A549 (cell line): ENCODE measurements at regions not wholly inside any gene's neighbourhood (a gene's known extent, or its start where the extent isn't known, plus 50 kb on each side); places are given as distances from the start of the nearest gene placed in this dataset.

ENCODE experiments used
- ATAC-seq, 2 experiments: fragments of 200-7000 bp in 1 of 2; fragments of >200 bp in 1 of 2; cut with Nextera tagmentation in 1 of 2; cut with Tn5 transposase in 1 of 2; 3 replicates each; pipeline versions ENCODE4 v1.8.0 to v1.9.1; 2018 to 2020; ENCODE audit warnings: mild to moderate bottlenecking in 1 of 2, moderate library complexity in 1 of 2
- CTCF ChIA-PET: fragments of 300-600 bp; sonication (Branson Sonifier 250); formaldehyde crosslinking; extraction: SDS; loops from one replicate; lab custom pipeline; 2021; ENCODE audit warnings: antibody characterized with exemption, inconsistent platforms; lab: Yijun Ruan, JAX
- POLR2A ChIA-PET: fragments of 350-600 bp; formaldehyde crosslinking; extraction: SDS; loops from one replicate; lab custom pipeline; 2021; ENCODE audit warnings: antibody characterized with exemption, inconsistent platforms; lab: Yijun Ruan, JAX
- DNase-seq, 2 experiments: peaks; one replicate each; pipeline versions ENCODE4 v3.0.0 to v3.0.0-alpha.2; 2011 to 2016; ENCODE audit warnings: low read depth in 1 of 2, low spot score in 1 of 2
- FAIRE-seq: peaks from 2 replicates; lab custom pipeline; 2011; peaks lifted over from hg19 to GRCh38; lab: Jason Lieb, UNC
- H3K27ac ChIP-seq, 2 experiments: fragments of >200 bp; sonication (Bioruptor Twin); formaldehyde crosslinking; 3 replicates each; pipeline ENCODE4 v1.5.1; 2016 to 2017
- H3K4me1 ChIP-seq: fragments of >200 bp; sonication (Bioruptor Twin); formaldehyde crosslinking; 3 replicates; pipeline ENCODE4 v1.6.1; 2016
- H3K4me2 ChIP-seq: fragments of >200 bp; sonication (Bioruptor Twin); formaldehyde crosslinking; 3 replicates; pipeline ENCODE4 v1.6.1; 2016
- H3K4me3 ChIP-seq: fragments of >200 bp; sonication (Bioruptor Twin); formaldehyde crosslinking; 3 replicates; pipeline ENCODE4 v1.5.1; 2016
- H3K9me3 ChIP-seq: fragments of >200 bp; sonication (Bioruptor Twin); formaldehyde crosslinking; 3 replicates; pipeline ENCODE4 v1.6.1; 2016
- BHLHE40 ChIP-seq: IDR thresholded peaks from 2 replicates; pipeline ENCODE4 v1.6.1; 2012; ENCODE audit warnings: low read depth, low read length, inconsistent platforms
- CBX2 ChIP-seq: fragments of 200-600 bp; sonication (generic); IDR thresholded peaks from 2 replicates; pipeline ENCODE4 v1.6.1; 2016; ENCODE audit warnings: low read depth, mild to moderate bottlenecking, borderline replicate concordance
- CBX8 ChIP-seq: fragments of 200-600 bp; sonication (generic); IDR thresholded peaks from 2 replicates; pipeline ENCODE4 v1.6.1; 2016
- CEBPB ChIP-seq, 2 experiments: fragments of >200 bp in 1 of 2; sonication (Bioruptor Twin) in 1 of 2; formaldehyde crosslinking in 1 of 2; IDR thresholded peaks; 2 replicates each; pipeline ENCODE4 v1.6.1; 2012 to 2016
- CHD2 ChIP-seq: fragments of 150-350 bp; IDR thresholded peaks from 2 replicates; pipeline ENCODE4 v1.6.1; 2014; ENCODE audit warnings: low read length; ENCODE audit not compliant: partially characterized antibody
- CHD4 ChIP-seq: fragments of 200-600 bp; sonication (generic); IDR thresholded peaks from 2 replicates; pipeline ENCODE4 v1.6.1; 2016; ENCODE audit warnings: antibody characterized with exemption, mild to moderate bottlenecking, borderline replicate concordance
- EHF ChIP-seq: fragments of 250-450 bp; sonication (Bioruptor Pico); IDR thresholded peaks from 2 replicates; pipeline ENCODE4 v1.5.0; 2020; ENCODE audit warnings: mild to moderate bottlenecking
- EHMT2 ChIP-seq: fragments of 200-600 bp; sonication (generic); IDR thresholded peaks from 2 replicates; pipeline ENCODE4 v1.6.1; 2016; ENCODE audit warnings: antibody characterized with exemption, low read depth, mild to moderate bottlenecking, moderate library complexity
- EP300 ChIP-seq, 2 experiments: fragments of >200 bp; sonication (Bioruptor Twin); formaldehyde crosslinking; IDR thresholded peaks; 2 replicates in 1 of 2; 3 replicates in 1 of 2; pipeline ENCODE4 v1.6.1; 2016 to 2017
- ESRRA ChIP-seq: fragments of 150-350 bp; IDR thresholded peaks from 2 replicates; pipeline ENCODE4 v1.6.1; 2014; ENCODE audit warnings: mild to moderate bottlenecking, low read length, borderline replicate concordance
- FOXS1 ChIP-seq: fragments of 250-450 bp; sonication (Bioruptor Pico); IDR thresholded peaks from 2 replicates; pipeline ENCODE4 v1.5.0; 2020; ENCODE audit warnings: mild to moderate bottlenecking, moderate library complexity
- HEYL ChIP-seq: fragments of 250-450 bp; sonication (Bioruptor Pico); IDR thresholded peaks from 2 replicates; pipeline ENCODE4 v1.8.0; 2021; ENCODE audit warnings: mild to moderate bottlenecking, moderate library complexity
- JUNB ChIP-seq: fragments of >200 bp; sonication (Bioruptor Twin); formaldehyde crosslinking; IDR thresholded peaks from 2 replicates; pipeline ENCODE4 v1.6.1; 2016
- KDM1A ChIP-seq: fragments of 200-600 bp; sonication (generic); IDR thresholded peaks from 2 replicates; pipeline ENCODE4 v1.6.1; 2016; ENCODE audit warnings: low read depth, mild to moderate bottlenecking
- MYC ChIP-seq: IDR thresholded peaks from 2 replicates; pipeline ENCODE4 v1.6.1; 2012; ENCODE audit warnings: mild to moderate bottlenecking, inconsistent platforms, low read length, improper control_type of control experiment, borderline replicate concordance
- NFE2L2 ChIP-seq: fragments of 150-350 bp; conservative IDR thresholded peaks from 2 replicates; pipeline ENCODE4 v1.6.1; 2014; ENCODE audit warnings: low read length
- PHF8 ChIP-seq: fragments of 200-600 bp; sonication (generic); IDR thresholded peaks from 2 replicates; pipeline ENCODE4 v1.6.1; 2016; ENCODE audit warnings: low read depth, mild to moderate bottlenecking, antibody characterized with exemption, moderate library complexity, borderline replicate concordance
- RARB ChIP-seq: fragments of 250-450 bp; sonication (Bioruptor Pico); IDR thresholded peaks from 2 replicates; pipeline ENCODE4 v1.8.0; 2021; ENCODE audit warnings: mild to moderate bottlenecking, moderate library complexity
- RNF2 ChIP-seq: fragments of 200-600 bp; sonication (generic); IDR thresholded peaks from 2 replicates; pipeline ENCODE4 v1.6.1; 2016; ENCODE audit warnings: low read depth, mild to moderate bottlenecking, antibody characterized with exemption, moderate library complexity, borderline replicate concordance
- SMC3 ChIP-seq: fragments of >200 bp; sonication (Bioruptor Twin); formaldehyde crosslinking; IDR thresholded peaks from 3 replicates; pipeline ENCODE4 v1.6.1; 2018; ENCODE audit warnings: inconsistent platforms
- ZC3H11A ChIP-seq: fragments of 450-650 bp; IDR thresholded peaks from 2 replicates; pipeline ENCODE4 v1.6.1; 2014; ENCODE audit warnings: antibody characterized with exemption, mild to moderate bottlenecking
- ZFP36 ChIP-seq: fragments of 450-650 bp; IDR thresholded peaks from 2 replicates; pipeline ENCODE4 v1.6.1; 2014; ENCODE audit warnings: borderline replicate concordance; ENCODE audit not compliant: partially characterized antibody
- WGBS: methylation state at CpG from one replicate; pipeline ENCODE4 v1.1.6; 2017; ENCODE audit errors: missing lambda C conversion rate; 5-methylcytosine and 5-hydroxymethylcytosine counted together
- TF ChIP-seq, protein P1 (sequence below): fragments of 150-350 bp; IDR thresholded peaks from 2 replicates; pipeline ENCODE4 v1.6.1; 2014; ENCODE audit warnings: low read depth, mild to moderate bottlenecking, low read length
- TF ChIP-seq, protein P2 (sequence below): fragments of >200 bp; sonication (Bioruptor Twin); formaldehyde crosslinking; IDR thresholded peaks from 2 replicates; pipeline ENCODE4 v1.6.1; 2016
- TF ChIP-seq, protein P3 (sequence below): IDR thresholded peaks from 2 replicates; pipeline ENCODE4 v1.6.1; 2012
- TF ChIP-seq, protein P4 (sequence below): fragments of 450-650 bp; IDR thresholded peaks from 2 replicates; pipeline ENCODE4 v1.6.1; 2014; ENCODE audit warnings: antibody characterized with exemption
- TF ChIP-seq, protein P5 (sequence below): IDR thresholded peaks from 2 replicates; pipeline ENCODE4 v1.6.1; 2012; ENCODE audit warnings: low read depth, borderline replicate concordance
- TF ChIP-seq, protein P6 (sequence below): fragments of >200 bp; sonication (Bioruptor Twin); formaldehyde crosslinking; IDR thresholded peaks from 3 replicates; pipeline ENCODE4 v1.6.1; 2016
- TF ChIP-seq, protein P7 (sequence below): fragments of 200-600 bp; sonication (generic); IDR thresholded peaks from 2 replicates; pipeline ENCODE4 v1.6.1; 2016; ENCODE audit warnings: antibody characterized with exemption, mild to moderate bottlenecking, moderate library complexity

DNA sequence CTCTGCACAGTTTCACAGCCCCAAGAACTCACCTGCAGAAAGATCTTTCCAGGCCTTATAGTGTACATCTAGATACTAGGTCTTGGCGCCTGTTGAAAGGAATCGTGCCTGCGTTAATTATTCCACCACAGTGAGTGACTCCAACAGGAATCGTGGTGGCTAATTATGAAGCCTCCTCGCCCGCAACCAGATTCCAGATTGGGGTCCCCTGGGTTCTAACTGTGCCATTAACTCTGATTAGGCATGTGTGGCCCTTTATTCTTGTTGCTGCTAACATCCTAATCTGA lies 295.3 kb upstream of the MAF start:
- peaks cover 14% of the 10 kb centered on the region; the same call in 2 of the 3 replicates for H3K4me1 ChIP-seq
- ChIA-PET CTCF (interaction anchor here (1.3 kb wide), 1 partner anchor 8 kb away, joined by 3 read pairs; no protein-coding TSS in a partner anchor), POLR2A (no interaction called here)
- H3K4me3 ChIP-seq = no peak overlapping the region
- ATAC-seq (no peak), DNase-seq (no peak)
- TF ChIP-seq NFE2L2 (no peak), BHLHE40 (no peak), JUNB (no peak), CHD2 (no peak), FOXS1 (CRISPR knock-in tag) (no peak), EP300 (IDR thresholded peaks at IDR 0.05) (no peak), CHD4 (no peak), ZC3H11A (no peak), EHMT2 (no peak), ZFP36 (no peak), KDM1A (no peak), SMC3 (no peak), CBX2 (no peak), EHF (no peak), CBX8 (no peak), PHF8 (no peak)
- TF ChIP-seq, protein P1, sequence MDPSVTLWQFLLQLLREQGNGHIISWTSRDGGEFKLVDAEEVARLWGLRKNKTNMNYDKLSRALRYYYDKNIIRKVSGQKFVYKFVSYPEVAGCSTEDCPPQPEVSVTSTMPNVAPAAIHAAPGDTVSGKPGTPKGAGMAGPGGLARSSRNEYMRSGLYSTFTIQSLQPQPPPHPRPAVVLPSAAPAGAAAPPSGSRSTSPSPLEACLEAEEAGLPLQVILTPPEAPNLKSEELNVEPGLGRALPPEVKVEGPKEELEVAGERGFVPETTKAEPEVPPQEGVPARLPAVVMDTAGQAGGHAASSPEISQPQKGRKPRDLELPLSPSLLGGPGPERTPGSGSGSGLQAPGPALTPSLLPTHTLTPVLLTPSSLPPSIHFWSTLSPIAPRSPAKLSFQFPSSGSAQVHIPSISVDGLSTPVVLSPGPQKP = no peak
- TF ChIP-seq, protein P2, sequence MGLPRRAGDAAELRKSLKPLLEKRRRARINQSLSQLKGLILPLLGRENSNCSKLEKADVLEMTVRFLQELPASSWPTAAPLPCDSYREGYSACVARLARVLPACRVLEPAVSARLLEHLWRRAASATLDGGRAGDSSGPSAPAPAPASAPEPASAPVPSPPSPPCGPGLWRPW = no peak
- TF ChIP-seq, protein P3, sequence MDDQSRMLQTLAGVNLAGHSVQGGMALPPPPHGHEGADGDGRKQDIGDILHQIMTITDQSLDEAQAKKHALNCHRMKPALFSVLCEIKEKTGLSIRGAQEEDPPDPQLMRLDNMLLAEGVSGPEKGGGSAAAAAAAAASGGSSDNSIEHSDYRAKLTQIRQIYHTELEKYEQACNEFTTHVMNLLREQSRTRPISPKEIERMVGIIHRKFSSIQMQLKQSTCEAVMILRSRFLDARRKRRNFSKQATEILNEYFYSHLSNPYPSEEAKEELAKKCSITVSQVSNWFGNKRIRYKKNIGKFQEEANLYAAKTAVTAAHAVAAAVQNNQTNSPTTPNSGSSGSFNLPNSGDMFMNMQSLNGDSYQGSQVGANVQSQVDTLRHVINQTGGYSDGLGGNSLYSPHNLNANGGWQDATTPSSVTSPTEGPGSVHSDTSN = no peak
- TF ChIP-seq, protein P4, sequence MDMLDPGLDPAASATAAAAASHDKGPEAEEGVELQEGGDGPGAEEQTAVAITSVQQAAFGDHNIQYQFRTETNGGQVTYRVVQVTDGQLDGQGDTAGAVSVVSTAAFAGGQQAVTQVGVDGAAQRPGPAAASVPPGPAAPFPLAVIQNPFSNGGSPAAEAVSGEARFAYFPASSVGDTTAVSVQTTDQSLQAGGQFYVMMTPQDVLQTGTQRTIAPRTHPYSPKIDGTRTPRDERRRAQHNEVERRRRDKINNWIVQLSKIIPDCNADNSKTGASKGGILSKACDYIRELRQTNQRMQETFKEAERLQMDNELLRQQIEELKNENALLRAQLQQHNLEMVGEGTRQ = no peak
- TF ChIP-seq, all 56 proteins: peak for 0
- no peak for FAIRE-seq
- Histone ChIP-seq H3K4me2 (no peak overlapping the region), H3K27ac (no peak overlapping the region), H3K9me3 (no peaks in the 10 kb centered on the region)
- WGBS = 94% methylated on average over 6 of the region's 6 CpGs

DNA sequence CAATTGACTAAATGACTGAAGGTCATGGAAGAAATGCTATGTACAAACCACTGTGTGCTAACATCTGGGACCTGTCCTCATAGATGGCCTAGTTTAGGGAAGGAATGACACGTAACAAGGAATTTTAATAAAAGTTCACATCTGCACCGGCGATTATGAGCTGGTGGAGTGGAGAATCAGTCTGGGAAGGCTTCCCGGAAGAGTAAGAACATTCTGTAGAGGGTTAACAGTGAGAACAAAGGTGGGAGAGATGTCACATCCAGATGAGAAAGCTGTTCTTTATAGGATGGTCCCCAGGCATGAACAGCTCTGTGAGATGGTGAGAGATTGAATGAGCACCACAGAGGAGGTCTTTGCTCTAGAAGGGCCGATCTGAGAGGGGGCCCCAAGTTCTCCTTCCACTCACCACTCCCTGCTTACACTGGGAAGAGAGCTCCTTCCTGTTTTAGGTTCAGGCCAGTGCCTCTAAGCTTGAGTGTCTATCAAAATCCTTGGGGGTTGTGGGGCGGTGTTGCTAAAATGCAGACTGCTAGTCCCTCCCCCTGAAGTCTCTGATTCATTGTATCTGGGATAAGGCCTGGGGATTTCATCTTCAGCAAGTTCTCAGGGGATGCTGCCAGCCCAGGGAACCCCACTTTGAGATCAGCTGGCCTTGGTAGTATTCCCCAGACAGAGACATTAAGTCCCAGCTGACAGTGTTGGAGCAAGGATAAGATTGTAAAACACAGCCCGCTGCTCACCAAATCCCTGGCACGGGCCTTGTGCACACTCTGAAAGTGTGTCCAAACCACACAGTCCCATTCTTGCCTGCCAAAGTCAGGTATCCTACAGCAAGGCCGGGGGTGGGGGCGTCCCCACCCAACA lies 294.7 kb upstream of the MAF start:
- CTCF ChIA-PET = interaction anchor here (1.3 kb wide), 1 partner anchor 8 kb away, joined by 3 read pairs; no protein-coding TSS in a partner anchor
- FAIRE-seq (no peak), ATAC-seq (no peak), DNase-seq (no peak)
- Histone ChIP-seq H3K9me3 (no peaks in the 10 kb centered on the region), H3K4me3 (no peak overlapping the region), H3K4me2 (no peak overlapping the region), H3K4me1 (peaks cover 14% of the 10 kb centered on the region; the same call in 2 of the 3 replicates), H3K27ac (no peak overlapping the region)
- POLR2A ChIA-PET = no interaction called here
- no peak for TF ChIP-seq MYC
- TF ChIP-seq, protein P5, sequence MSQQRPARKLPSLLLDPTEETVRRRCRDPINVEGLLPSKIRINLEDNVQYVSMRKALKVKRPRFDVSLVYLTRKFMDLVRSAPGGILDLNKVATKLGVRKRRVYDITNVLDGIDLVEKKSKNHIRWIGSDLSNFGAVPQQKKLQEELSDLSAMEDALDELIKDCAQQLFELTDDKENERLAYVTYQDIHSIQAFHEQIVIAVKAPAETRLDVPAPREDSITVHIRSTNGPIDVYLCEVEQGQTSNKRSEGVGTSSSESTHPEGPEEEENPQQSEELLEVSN = no peak
- TF ChIP-seq, protein P6, sequence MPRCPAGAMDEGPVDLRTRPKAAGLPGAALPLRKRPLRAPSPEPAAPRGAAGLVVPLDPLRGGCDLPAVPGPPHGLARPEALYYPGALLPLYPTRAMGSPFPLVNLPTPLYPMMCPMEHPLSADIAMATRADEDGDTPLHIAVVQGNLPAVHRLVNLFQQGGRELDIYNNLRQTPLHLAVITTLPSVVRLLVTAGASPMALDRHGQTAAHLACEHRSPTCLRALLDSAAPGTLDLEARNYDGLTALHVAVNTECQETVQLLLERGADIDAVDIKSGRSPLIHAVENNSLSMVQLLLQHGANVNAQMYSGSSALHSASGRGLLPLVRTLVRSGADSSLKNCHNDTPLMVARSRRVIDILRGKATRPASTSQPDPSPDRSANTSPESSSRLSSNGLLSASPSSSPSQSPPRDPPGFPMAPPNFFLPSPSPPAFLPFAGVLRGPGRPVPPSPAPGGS = no peak
- no peak for TF ChIP-seq HEYL
- no peak for TF ChIP-seq RARB (CRISPR knock-in tag)
- no peak for TF ChIP-seq CEBPB (IDR thresholded peaks at IDR 0.05)
- TF ChIP-seq, protein P7, sequence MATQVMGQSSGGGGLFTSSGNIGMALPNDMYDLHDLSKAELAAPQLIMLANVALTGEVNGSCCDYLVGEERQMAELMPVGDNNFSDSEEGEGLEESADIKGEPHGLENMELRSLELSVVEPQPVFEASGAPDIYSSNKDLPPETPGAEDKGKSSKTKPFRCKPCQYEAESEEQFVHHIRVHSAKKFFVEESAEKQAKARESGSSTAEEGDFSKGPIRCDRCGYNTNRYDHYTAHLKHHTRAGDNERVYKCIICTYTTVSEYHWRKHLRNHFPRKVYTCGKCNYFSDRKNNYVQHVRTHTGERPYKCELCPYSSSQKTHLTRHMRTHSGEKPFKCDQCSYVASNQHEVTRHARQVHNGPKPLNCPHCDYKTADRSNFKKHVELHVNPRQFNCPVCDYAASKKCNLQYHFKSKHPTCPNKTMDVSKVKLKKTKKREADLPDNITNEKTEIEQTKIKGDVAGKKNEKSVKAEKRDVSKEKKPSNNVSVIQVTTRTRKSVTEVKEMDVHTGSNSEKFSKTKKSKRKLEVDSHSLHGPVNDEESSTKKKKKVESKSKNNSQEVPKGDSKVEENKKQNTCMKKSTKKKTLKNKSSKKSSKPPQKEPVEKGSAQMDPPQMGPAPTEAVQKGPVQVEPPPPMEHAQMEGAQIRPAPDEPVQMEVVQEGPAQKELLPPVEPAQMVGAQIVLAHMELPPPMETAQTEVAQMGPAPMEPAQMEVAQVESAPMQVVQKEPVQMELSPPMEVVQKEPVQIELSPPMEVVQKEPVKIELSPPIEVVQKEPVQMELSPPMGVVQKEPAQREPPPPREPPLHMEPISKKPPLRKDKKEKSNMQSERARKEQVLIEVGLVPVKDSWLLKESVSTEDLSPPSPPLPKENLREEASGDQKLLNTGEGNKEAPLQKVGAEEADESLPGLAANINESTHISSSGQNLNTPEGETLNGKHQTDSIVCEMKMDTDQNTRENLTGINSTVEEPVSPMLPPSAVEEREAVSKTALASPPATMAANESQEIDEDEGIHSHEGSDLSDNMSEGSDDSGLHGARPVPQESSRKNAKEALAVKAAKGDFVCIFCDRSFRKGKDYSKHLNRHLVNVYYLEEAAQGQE = no peak
- TF ChIP-seq ESRRA = no peak
- TF ChIP-seq ZC3H11A = no peak
- no peak for TF ChIP-seq EHF
- TF ChIP-seq RNF2 = no peak
- WGBS = 91% methylated on average over 7 of the region's 10 CpGs
